IMR-90 (cell line): ENCODE measurements at regions not wholly inside any gene's neighbourhood (a gene's known extent, or its start where the extent isn't known, plus 50 kb on each side); places are given as distances from the start of the nearest gene placed in this dataset.

ENCODE experiments used
- ATAC-seq: fragments of 200-7000 bp; cut with Tn5 transposase; 2 replicates; pipeline ENCODE4 v1.9.1; 2020; ENCODE audit warnings: low read depth, mild to moderate bottlenecking, moderate library complexity
- BruUV-seq: library from RNA; stranded (reverse); fragments of 400-500 nt; replicated peaks from 2 replicates; lab custom pipeline; 2021; lab: Mats Ljungman, UMichigan
- CTCF ChIA-PET: fragments of 300-600 bp; formaldehyde crosslinking; extraction: SDS; loops from one replicate; lab custom pipeline; 2021; ENCODE audit warnings: antibody characterized with exemption; lab: Yijun Ruan, JAX
- POLR2A ChIA-PET: fragments of 300-600 bp; sonication (Branson Sonifier 250); formaldehyde crosslinking; loops from one replicate; lab custom pipeline; 2022; ENCODE audit warnings: antibody characterized with exemption; ENCODE audit not compliant: unreplicated experiment; lab: Charles Lee
- DNase-seq: peaks from one replicate; pipeline ENCODE4 v3.0.0; 2013
- H2AFZ ChIP-seq: replicated peaks from 2 replicates; pipeline ENCODE3; 2013; ENCODE audit warnings: low read length, mild to moderate bottlenecking; ENCODE audit not compliant: poor library complexity
- H2AK5ac ChIP-seq: 2 replicates; pipeline ENCODE4 v1.6.1; 2013; ENCODE audit warnings: low read depth, low read length, inconsistent platforms
- H2AK9ac ChIP-seq: replicated peaks from 2 replicates; pipeline ENCODE3; 2013; ENCODE audit warnings: mild to moderate bottlenecking, low read depth, low read length, moderate library complexity; ENCODE audit not compliant: poor library complexity
- H2BK120ac ChIP-seq: 2 replicates; pipeline ENCODE4 v1.6.1; 2013; ENCODE audit warnings: low read depth, low read length, inconsistent platforms
- H2BK15ac ChIP-seq: 3 replicates; pipeline ENCODE4 v1.6.1; 2013; ENCODE audit warnings: low read depth, low read length, inconsistent platforms
- H2BK20ac ChIP-seq: 2 replicates; pipeline ENCODE4 v1.6.1; 2013; ENCODE audit warnings: low read depth, mild to moderate bottlenecking, inconsistent platforms, low read length, moderate library complexity
- H2BK5ac ChIP-seq: 2 replicates; pipeline ENCODE4 v1.6.1; 2013; ENCODE audit warnings: mild to moderate bottlenecking, low read depth, low read length, inconsistent platforms; ENCODE audit not compliant: poor library complexity, severe bottlenecking
- H3K14ac ChIP-seq: replicated peaks from 2 replicates; pipeline ENCODE4 v1.6.1; 2013; ENCODE audit warnings: low read depth, low read length, inconsistent platforms
- H3K18ac ChIP-seq: 2 replicates; pipeline ENCODE4 v1.6.1; 2013; ENCODE audit warnings: low read depth, low read length, control low read depth
- H3K23ac ChIP-seq: 2 replicates; pipeline ENCODE4 v1.6.1; 2013; ENCODE audit warnings: low read depth, low read length, inconsistent platforms
- H3K27ac ChIP-seq: 2 replicates; pipeline ENCODE4 v1.5.1; 2013; ENCODE audit warnings: mild to moderate bottlenecking, control low read depth, low read length; ENCODE audit not compliant: insufficient read depth
- H3K27me3 ChIP-seq: 2 replicates; pipeline ENCODE4 v1.6.1; 2013; ENCODE audit warnings: low read length; ENCODE audit not compliant: control insufficient read depth, insufficient read depth
- H3K36me3 ChIP-seq: 2 replicates; pipeline ENCODE4 v1.6.1; 2013; ENCODE audit warnings: low read length, mixed read lengths; ENCODE audit not compliant: control insufficient read depth, insufficient read depth
- H3K4ac ChIP-seq: 2 replicates; pipeline ENCODE4 v1.6.1; 2013; ENCODE audit warnings: low read depth, low read length, inconsistent platforms
- H3K4me1 ChIP-seq: 2 replicates; pipeline ENCODE4 v1.6.1; 2013; ENCODE audit warnings: low read length, mixed read lengths; ENCODE audit not compliant: control insufficient read depth, insufficient read depth
- H3K4me2 ChIP-seq: 2 replicates; pipeline ENCODE4 v1.6.1; 2013; ENCODE audit warnings: low read depth, mild to moderate bottlenecking, control low read depth, low read length, moderate library complexity
- H3K4me3 ChIP-seq: 2 replicates; pipeline ENCODE4 v1.5.1; 2013; ENCODE audit warnings: low read depth, mild to moderate bottlenecking, control low read depth, low read length, moderate library complexity; ENCODE audit not compliant: insufficient read depth
- H3K56ac ChIP-seq: 2 replicates; pipeline ENCODE4 v1.6.1; 2013; ENCODE audit warnings: low read length, inconsistent platforms; ENCODE audit not compliant: insufficient read depth; ENCODE audit errors: extremely low read depth
- H3K79me1 ChIP-seq, 2 experiments: 2 replicates each; pipeline ENCODE4 v1.6.1; 2013; ENCODE audit warnings: low read length in 2 of 2, inconsistent platforms in 1 of 2, low read depth in 1 of 2
- H3K9ac ChIP-seq: 2 replicates; pipeline ENCODE4 v1.6.1; 2013; ENCODE audit warnings: low read depth, low read length, control low read depth
- H3K9me1 ChIP-seq: 2 replicates; pipeline ENCODE4 v1.6.1; 2013; ENCODE audit warnings: low read length, inconsistent platforms; ENCODE audit not compliant: insufficient read depth
- H3K9me3 ChIP-seq: 2 replicates; pipeline ENCODE4 v1.6.1; 2013; ENCODE audit warnings: low read length; ENCODE audit not compliant: control insufficient read depth, insufficient read depth
- H4K20me1 ChIP-seq: 2 replicates; pipeline ENCODE4 v1.6.1; 2013; ENCODE audit warnings: low read length, inconsistent platforms; ENCODE audit not compliant: insufficient read depth
- H4K5ac ChIP-seq: 2 replicates; pipeline ENCODE4 v1.6.1; 2013; ENCODE audit warnings: mild to moderate bottlenecking, low read depth, low read length, control low read depth
- H4K8ac ChIP-seq, 2 experiments: 2 replicates each; pipeline ENCODE4 v1.6.1; 2013; ENCODE audit warnings: low read depth in 2 of 2, low read length in 2 of 2, control low read depth in 1 of 2, inconsistent platforms in 1 of 2
- H4K91ac ChIP-seq: 2 replicates; pipeline ENCODE4 v1.6.1; 2013; ENCODE audit warnings: low read depth, low read length, inconsistent platforms; ENCODE audit not compliant: insufficient read depth
- BHLHE40 ChIP-seq: fragments of 150-350 bp; IDR thresholded peaks from 2 replicates; pipeline ENCODE4 v1.6.1; 2016; ENCODE audit warnings: mild to moderate bottlenecking, low read depth, low read length
- MXI1 ChIP-seq: IDR thresholded peaks from 2 replicates; pipeline ENCODE4 v1.6.1; 2012; ENCODE audit warnings: low read depth, mild to moderate bottlenecking, low read length, moderate library complexity, borderline replicate concordance
- WGBS, 2 experiments: methylation state at CpG; one replicate each; pipeline versions ENCODE4 v1.1.5 to v1.1.7; 2013; ENCODE audit warnings: missing lambda C conversion rate in 2 of 2; ENCODE audit not compliant: insufficient read length in 1 of 2; ENCODE audit errors: extremely low coverage in 2 of 2; 5-methylcytosine and 5-hydroxymethylcytosine counted together
- dilution Hi-C: fragments of 300-500 bp; cut with HindIII; formaldehyde crosslinking; loops from one replicate; pipeline ENCODE4 v1.14.3; 2018; ENCODE audit warnings: low sequenced_read_pairs; ENCODE audit not compliant: unreplicated experiment
- in situ Hi-C: fragments of 300-500 bp; cut with MboI; formaldehyde crosslinking; loops from 3 replicates; pipeline ENCODE4 v1.14.3; 2019; ENCODE audit warnings: low sequenced_read_pairs, inconsistent platforms, mixed read lengths
- intact Hi-C: fragments of 100-400 bp; cut with micrococcal nuclease; formaldehyde crosslinking; loops from 2 replicates; pipeline ENCODE4 v1.10.0; 2022
- TF ChIP-seq, protein P1 (sequence below): conservative IDR thresholded peaks from 2 replicates; pipeline ENCODE4 v1.5.1; 2012; ENCODE audit warnings: mild to moderate bottlenecking, low read depth, low read length, improper control_type of control experiment

DNA sequence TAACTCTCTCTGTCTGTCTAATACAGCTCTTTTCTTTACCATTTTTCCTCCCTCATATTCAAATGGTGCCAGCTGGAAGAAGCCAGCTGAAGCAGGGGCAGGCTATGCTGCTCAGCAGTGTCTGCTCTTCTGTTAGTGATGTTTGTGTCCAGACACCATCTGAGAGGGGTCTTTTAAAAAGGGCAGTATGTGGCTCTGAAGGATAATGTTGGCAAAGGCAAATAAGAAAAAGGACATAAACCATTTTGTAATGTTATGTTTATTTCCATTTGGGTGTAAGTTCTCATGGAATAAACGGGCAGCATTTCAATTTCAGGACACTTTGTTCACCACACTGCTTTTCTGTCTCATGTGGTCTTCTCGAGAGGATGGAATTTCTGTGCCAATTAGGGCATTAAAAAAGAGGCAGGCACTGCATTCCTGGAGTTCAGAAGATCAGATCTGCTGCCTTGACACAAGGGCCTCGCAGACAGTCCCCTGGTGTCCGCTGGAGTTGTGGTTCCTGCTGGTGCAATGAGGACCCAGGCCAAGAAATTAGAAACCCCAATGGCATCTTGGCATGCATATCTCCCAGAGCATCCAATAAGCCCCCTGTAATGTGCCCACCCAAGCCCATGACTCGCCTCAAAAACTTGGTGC lies 109.0 kb upstream of the ELMO1 start:
- no peak overlapping the region for H3K18ac ChIP-seq
- H2BK20ac ChIP-seq, result no peak overlapping the region
- ATAC-seq (no peak), DNase-seq (no peak)
- H3K23ac ChIP-seq, result no peak overlapping the region
- WGBS, 2 experiments, result 14% methylated on average over 2 of the region's 5 CpGs; no CpG with 5 or more reads in 1 of the 2 experiments
- ChIA-PET POLR2A (no interaction called here), CTCF (no interaction called here)
- peaks cover 13% of the 10 kb centered on the region for H3K9me3 ChIP-seq
- H2BK120ac ChIP-seq, result no peak overlapping the region
- H3K27me3 ChIP-seq, result no peaks in the 10 kb centered on the region
- no peak overlapping the region for H3K4ac ChIP-seq
- H3K9ac ChIP-seq, result no peak overlapping the region
- H3K4me1 ChIP-seq, result no peaks in the 10 kb centered on the region
- BruUV-seq, result no TSS peak
- H3K79me1 ChIP-seq, result no peaks in the 10 kb centered on the region
- dilution Hi-C loops, result no loop called here
- H3K4me2 ChIP-seq, result no peak overlapping the region
- H3K36me3 ChIP-seq, result no peaks in the 10 kb centered on the region
- intact Hi-C loops, result no loop called here
- no peak overlapping the region for H2BK5ac ChIP-seq
- in situ Hi-C loops, result no loop called here
- TF ChIP-seq MXI1 (no peak), BHLHE40 (no peak)
- TF ChIP-seq, protein P1, sequence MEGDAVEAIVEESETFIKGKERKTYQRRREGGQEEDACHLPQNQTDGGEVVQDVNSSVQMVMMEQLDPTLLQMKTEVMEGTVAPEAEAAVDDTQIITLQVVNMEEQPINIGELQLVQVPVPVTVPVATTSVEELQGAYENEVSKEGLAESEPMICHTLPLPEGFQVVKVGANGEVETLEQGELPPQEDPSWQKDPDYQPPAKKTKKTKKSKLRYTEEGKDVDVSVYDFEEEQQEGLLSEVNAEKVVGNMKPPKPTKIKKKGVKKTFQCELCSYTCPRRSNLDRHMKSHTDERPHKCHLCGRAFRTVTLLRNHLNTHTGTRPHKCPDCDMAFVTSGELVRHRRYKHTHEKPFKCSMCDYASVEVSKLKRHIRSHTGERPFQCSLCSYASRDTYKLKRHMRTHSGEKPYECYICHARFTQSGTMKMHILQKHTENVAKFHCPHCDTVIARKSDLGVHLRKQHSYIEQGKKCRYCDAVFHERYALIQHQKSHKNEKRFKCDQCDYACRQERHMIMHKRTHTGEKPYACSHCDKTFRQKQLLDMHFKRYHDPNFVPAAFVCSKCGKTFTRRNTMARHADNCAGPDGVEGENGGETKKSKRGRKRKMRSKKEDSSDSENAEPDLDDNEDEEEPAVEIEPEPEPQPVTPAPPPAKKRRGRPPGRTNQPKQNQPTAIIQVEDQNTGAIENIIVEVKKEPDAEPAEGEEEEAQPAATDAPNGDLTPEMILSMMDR, result no peak
- H3K14ac ChIP-seq, result no peak overlapping the region
- H4K5ac ChIP-seq, result no peak overlapping the region
- no peak overlapping the region for H3K27ac ChIP-seq
- H4K20me1 ChIP-seq, result no peaks in the 10 kb centered on the region
- no peak overlapping the region for H2AK9ac ChIP-seq
- no peak overlapping the region for H4K91ac ChIP-seq
- no peak overlapping the region for H3K56ac ChIP-seq
- H3K4me3 ChIP-seq, result no peak overlapping the region
- no peak overlapping the region for H2BK15ac ChIP-seq
- no peaks in the 10 kb centered on the region for H3K9me1 ChIP-seq
- no peak overlapping the region for H2AFZ ChIP-seq
- no peak overlapping the region for H2AK5ac ChIP-seq
- H4K8ac ChIP-seq, result no peak overlapping the region
